NB4 (cell line): ENCODE measurements at regions not wholly inside any gene's neighbourhood (a gene's known extent, or its start where the extent isn't known, plus 50 kb on each side); places are given as distances from the start of the nearest gene placed in this dataset.

Experiments
- MAX ChIP-seq: IDR thresholded peaks from 2 replicates; pipeline ENCODE4 v1.6.1; 2011; ENCODE audit warnings: low read depth, low read length
- TF ChIP-seq, protein P1 (sequence below): IDR thresholded peaks from one replicate; pipeline ENCODE4 v1.5.1; 2012; ENCODE audit warnings: low read depth, low read length

GRCh38 chr3:111292117-111292516 is 220.5 kb downstream of the NECTIN3 start:
- TF ChIP-seq, protein P1, sequence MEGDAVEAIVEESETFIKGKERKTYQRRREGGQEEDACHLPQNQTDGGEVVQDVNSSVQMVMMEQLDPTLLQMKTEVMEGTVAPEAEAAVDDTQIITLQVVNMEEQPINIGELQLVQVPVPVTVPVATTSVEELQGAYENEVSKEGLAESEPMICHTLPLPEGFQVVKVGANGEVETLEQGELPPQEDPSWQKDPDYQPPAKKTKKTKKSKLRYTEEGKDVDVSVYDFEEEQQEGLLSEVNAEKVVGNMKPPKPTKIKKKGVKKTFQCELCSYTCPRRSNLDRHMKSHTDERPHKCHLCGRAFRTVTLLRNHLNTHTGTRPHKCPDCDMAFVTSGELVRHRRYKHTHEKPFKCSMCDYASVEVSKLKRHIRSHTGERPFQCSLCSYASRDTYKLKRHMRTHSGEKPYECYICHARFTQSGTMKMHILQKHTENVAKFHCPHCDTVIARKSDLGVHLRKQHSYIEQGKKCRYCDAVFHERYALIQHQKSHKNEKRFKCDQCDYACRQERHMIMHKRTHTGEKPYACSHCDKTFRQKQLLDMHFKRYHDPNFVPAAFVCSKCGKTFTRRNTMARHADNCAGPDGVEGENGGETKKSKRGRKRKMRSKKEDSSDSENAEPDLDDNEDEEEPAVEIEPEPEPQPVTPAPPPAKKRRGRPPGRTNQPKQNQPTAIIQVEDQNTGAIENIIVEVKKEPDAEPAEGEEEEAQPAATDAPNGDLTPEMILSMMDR = no peak
- TF ChIP-seq MAX = no peak
